Natural killer cell (primary cell): ENCODE measurements at regions not wholly inside any gene's neighbourhood (a gene's known extent, or its start where the extent isn't known, plus 50 kb on each side); places are given as distances from the start of the nearest gene placed in this dataset.

ENCODE experiments used
- ATAC-seq, 3 donors: fragments of 150-1000 bp in 2 of 3; fragments of 200-7000 bp in 1 of 3; cut with Tn5 transposase; 1 replicate in 1 of 3; 2 replicates in 2 of 3; pipeline ENCODE4 v1.10.0; 2021; ENCODE audit warnings: mild to moderate bottlenecking in 2 of 3, moderate library complexity in 2 of 3
- DNase-seq, 2 donors: peaks; one replicate each; pipeline versions ENCODE4 v3.0.0 to v3.0.0-alpha.2; 2013 to 2021; ENCODE audit warnings: mixed read lengths in 1 of 2
- H3K27ac ChIP-seq: one replicate; pipeline ENCODE4 v1.5.1; 2013; ENCODE audit warnings: mild to moderate bottlenecking, low read length
- H3K27me3 ChIP-seq: one replicate; pipeline ENCODE4 v1.6.1; 2013; ENCODE audit warnings: low read length; ENCODE audit not compliant: control insufficient read depth, insufficient read depth
- H3K36me3 ChIP-seq: one replicate; pipeline ENCODE4 v1.6.1; 2013; ENCODE audit warnings: low read length; ENCODE audit not compliant: control insufficient read depth, insufficient read depth
- H3K4me1 ChIP-seq: one replicate; pipeline ENCODE4 v1.6.1; 2013; ENCODE audit warnings: low read length; ENCODE audit not compliant: control insufficient read depth, insufficient read depth
- H3K4me3 ChIP-seq: one replicate; pipeline ENCODE4 v1.5.1; 2013; ENCODE audit warnings: low read length
- H3K9me3 ChIP-seq: one replicate; pipeline ENCODE4 v1.6.1; 2013; ENCODE audit warnings: low read length; ENCODE audit not compliant: control insufficient read depth, insufficient read depth
- H3K27ac Mint-ChIP-seq, 2 donors: one replicate each; pipeline ENCODE4 v1.8.0; 2022; ENCODE audit warnings: mild to moderate bottlenecking in 2 of 2, mixed read lengths in 2 of 2, moderate library complexity in 1 of 2
- H3K27me3 Mint-ChIP-seq, 2 donors: one replicate each; pipeline ENCODE4 v1.8.0; 2022; ENCODE audit warnings: low read depth in 2 of 2, mixed read lengths in 2 of 2
- H3K36me3 Mint-ChIP-seq: one replicate; pipeline ENCODE4 v1.8.0; 2022; ENCODE audit warnings: mixed read lengths
- H3K4me1 Mint-ChIP-seq, 2 donors: one replicate each; pipeline ENCODE4 v1.8.0; 2022; ENCODE audit warnings: mixed read lengths in 2 of 2
- H3K4me3 Mint-ChIP-seq: one replicate; pipeline ENCODE4 v1.8.0; 2022; ENCODE audit warnings: mild to moderate bottlenecking, moderate library complexity, mixed read lengths
- H3K9me3 Mint-ChIP-seq, 2 donors: one replicate each; pipeline ENCODE4 v1.8.0; 2022; ENCODE audit warnings: mixed read lengths in 2 of 2
- CTCF ChIP-seq: fragments of 200-600 bp; IDR thresholded peaks from one replicate; pipeline ENCODE4 v1.8.0; 2022; ENCODE audit warnings: antibody characterized with exemption
- WGBS: methylation state at CpG from one replicate; pipeline ENCODE4 v1.1.7; 2013; ENCODE audit warnings: missing lambda C conversion rate; ENCODE audit not compliant: insufficient coverage; 5-methylcytosine and 5-hydroxymethylcytosine counted together
- intact Hi-C: fragments of 100-400 bp; cut with micrococcal nuclease; formaldehyde crosslinking; loops from one replicate; pipeline ENCODE4 v1.14.2; 2022

GRCh38 chr2:147051814-147052213 is 793.0 kb upstream of the ACVR2A start:
- Mint-ChIP-seq H3K27ac (no peak overlapping the region), H3K36me3 (no peaks in the 10 kb centered on the region), H3K4me3 (no peak overlapping the region), H3K4me1 (no peaks in the 10 kb centered on the region), H3K27me3 (peaks cover 2 to 36% of the 10 kb centered on the region in 2 donors), H3K9me3 (no peaks in the 10 kb centered on the region)
- H3K4me3 ChIP-seq: no peak overlapping the region
- no peak for ATAC-seq
- H3K36me3 ChIP-seq: no peaks in the 10 kb centered on the region
- H3K4me1 ChIP-seq: no peaks in the 10 kb centered on the region
- no peak for TF ChIP-seq CTCF
- no peaks in the 10 kb centered on the region for H3K9me3 ChIP-seq
- H3K27me3 ChIP-seq: no peaks in the 10 kb centered on the region
- no peak for DNase-seq
- WGBS: 67% methylated on average over 3 of the region's 3 CpGs
- H3K27ac ChIP-seq: no peak overlapping the region
- intact Hi-C loops: no loop called here

GRCh38 chr2:147051248-147051647 is 793.6 kb upstream of the ACVR2A start:
- ATAC-seq (no peak), DNase-seq (no peak)
- Mint-ChIP-seq H3K4me3 (no peak overlapping the region), H3K9me3 (no peaks in the 10 kb centered on the region), H3K36me3 (no peaks in the 10 kb centered on the region), H3K4me1 (no peaks in the 10 kb centered on the region), H3K27me3 (peaks cover 2 to 36% of the 10 kb centered on the region in 2 donors), H3K27ac (no peak overlapping the region)
- Histone ChIP-seq H3K36me3 (no peaks in the 10 kb centered on the region), H3K4me3 (no peak overlapping the region), H3K9me3 (no peaks in the 10 kb centered on the region), H3K27ac (no peak overlapping the region), H3K4me1 (no peaks in the 10 kb centered on the region), H3K27me3 (no peaks in the 10 kb centered on the region)
- intact Hi-C loops: no loop called here
- TF ChIP-seq CTCF: no peak

GRCh38 chr2:147049957-147050356 is 794.9 kb upstream of the ACVR2A start:
- Histone ChIP-seq H3K4me1 (no peaks in the 10 kb centered on the region), H3K36me3 (no peaks in the 10 kb centered on the region), H3K9me3 (no peaks in the 10 kb centered on the region), H3K27ac (no peak overlapping the region), H3K4me3 (no peak overlapping the region), H3K27me3 (no peaks in the 10 kb centered on the region)
- H3K27ac Mint-ChIP-seq: no peak overlapping the region
- no peak for TF ChIP-seq CTCF
- no peak for DNase-seq
- H3K27me3 Mint-ChIP-seq: peaks cover 2 to 36% of the 10 kb centered on the region in 2 donors
- WGBS: 89% methylated on average over 4 of the region's 4 CpGs
- no peaks in the 10 kb centered on the region for H3K36me3 Mint-ChIP-seq
- H3K4me3 Mint-ChIP-seq: no peak overlapping the region
- intact Hi-C loops: no loop called here
- H3K9me3 Mint-ChIP-seq: no peaks in the 10 kb centered on the region
- peaks cover 0 to 3% of the 10 kb centered on the region in 2 donors for H3K4me1 Mint-ChIP-seq
- ATAC-seq: no peak

- Mint-ChIP-seq H3K4me1 (peaks cover 0 to 5% of the 10 kb centered on the region in 2 donors), H3K27me3 (peaks cover 3 to 28% of the 10 kb centered on the region in 2 donors), H3K9me3 (no peaks in the 10 kb centered on the region), H3K36me3 (no peaks in the 10 kb centered on the region), H3K27ac (no peak overlapping the region), H3K4me3 (no peak overlapping the region)
- Histone ChIP-seq H3K4me3 (no peak overlapping the region), H3K4me1 (no peaks in the 10 kb centered on the region), H3K27me3 (no peaks in the 10 kb centered on the region), H3K9me3 (no peaks in the 10 kb centered on the region), H3K27ac (no peak overlapping the region), H3K36me3 (no peaks in the 10 kb centered on the region)
- no peak for DNase-seq
- TF ChIP-seq CTCF: no peak
- 88% methylated on average over 2 of the region's 4 CpGs for WGBS
- no peak for ATAC-seq
- intact Hi-C loops: no loop called here
Measured at GRCh38 chr2:147046473-147046872, 798.4 kb upstream of the ACVR2A start.
